ENCODE measurements at regions not wholly inside any gene's neighbourhood (a gene's known extent, or its start where the extent isn't known, plus 50 kb on each side); places are given as distances from the start of the nearest gene placed in this dataset.

- DNase-seq, result no peak
Measured at GRCh38 chr10:128222332-128222849, 96.2 kb upstream of the MKI67 start.

GRCh38 chr10:128230401-128230800 lies 104.2 kb upstream of the MKI67 start:
- DNase-seq, result no peak

GRCh38 chr10:128233422-128233821 lies 107.2 kb upstream of the MKI67 start:
- no peak for DNase-seq

- no peak for DNase-seq
Measured at GRCh38 chr10:128237710-128238109, 111.5 kb upstream of the MKI67 start.

- DNase-seq, result no peak
Measured at GRCh38 chr10:128241023-128241422, 114.8 kb upstream of the MKI67 start.

- DNase-seq, result no peak
Measured at GRCh38 chr10:128242641-128243040, 116.4 kb upstream of the MKI67 start.

GRCh38 chr10:128245026-128245425 lies 118.8 kb upstream of the MKI67 start:
- DNase-seq, result no peak

- DNase-seq, result no peak
Measured at GRCh38 chr10:128247576-128247975, 121.4 kb upstream of the MKI67 start.

- no peak for DNase-seq
Measured at GRCh38 chr10:128254476-128254875, 128.3 kb upstream of the MKI67 start.

- DNase-seq, result no peak
Measured at GRCh38 chr10:128257428-128257827, 131.2 kb upstream of the MKI67 start.

GRCh38 chr10:128258421-128258976 lies 132.3 kb upstream of the MKI67 start:
- DNase-seq, result no peak

- no peak for DNase-seq
Measured at GRCh38 chr10:128263891-128264688, 137.9 kb upstream of the MKI67 start.

- DNase-seq, result no peak
Measured at GRCh38 chr10:128265596-128265995, 139.4 kb upstream of the MKI67 start.

GRCh38 chr10:128267581-128267980 lies 141.4 kb upstream of the MKI67 start:
- no peak for DNase-seq

GRCh38 chr10:128268015-128268722 lies 141.9 kb upstream of the MKI67 start:
- DNase-seq, result no peak

- no peak for DNase-seq
Measured at GRCh38 chr10:128274938-128275337, 148.7 kb upstream of the MKI67 start.

GRCh38 chr10:128275388-128276177 lies 149.4 kb upstream of the MKI67 start:
- DNase-seq, result no peak

- no peak for DNase-seq
Measured at GRCh38 chr10:128277267-128277840, 151.1 kb upstream of the MKI67 start.

- no peak for DNase-seq
Measured at GRCh38 chr10:128278362-128278761, 152.1 kb upstream of the MKI67 start.

- no peak for DNase-seq
Measured at GRCh38 chr10:128280271-128280670, 154.0 kb upstream of the MKI67 start.

- DNase-seq, result no peak
Measured at GRCh38 chr10:128281343-128281742, 155.1 kb upstream of the MKI67 start.

GRCh38 chr10:128281861-128282260 lies 155.6 kb upstream of the MKI67 start:
- DNase-seq, result no peak

Measured in NCI-H226 (cell line).